ENCODE measurements at regions not wholly inside any gene's neighbourhood (a gene's known extent, or its start where the extent isn't known, plus 50 kb on each side); places are given as distances from the start of the nearest gene placed in this dataset.

- H3K27ac ChIP-seq: no peak overlapping the region
- TF ChIP-seq CTCF (conservative IDR thresholded peaks at IDR 0.05): no peak
- no peak for TF ChIP-seq ZFX (IDR thresholded peaks at IDR 0.05)
Measured at GRCh38 chrX:124960454-124960853, 359.2 kb upstream of the TEX13C start.

GRCh38 chrX:124963717-124964116 is 356.0 kb upstream of the TEX13C start, which contains the start of gene TENM1:
TSS of gene TENM1 (minus strand) at chrX:124963817.
- H3K27ac ChIP-seq: no peak within 1 kb of the TSS
- no peak for TF ChIP-seq CTCF (conservative IDR thresholded peaks at IDR 0.05)
- no peak for TF ChIP-seq ZFX (IDR thresholded peaks at IDR 0.05)

GRCh38 chrX:124975456-124975855 is 344.2 kb upstream of the TEX13C start:
- no peak overlapping the region for H3K27ac ChIP-seq
- no peak for TF ChIP-seq CTCF (conservative IDR thresholded peaks at IDR 0.05)
- TF ChIP-seq ZFX (IDR thresholded peaks at IDR 0.05): no peak

- TF ChIP-seq ZFX (IDR thresholded peaks at IDR 0.05) (no peak), CTCF (conservative IDR thresholded peaks at IDR 0.05) (no peak)
- no peak overlapping the region for H3K27ac ChIP-seq
Measured at GRCh38 chrX:124981420-124981819, 338.3 kb upstream of the TEX13C start.

- no peak overlapping the region for H3K27ac ChIP-seq
- TF ChIP-seq ZFX (IDR thresholded peaks at IDR 0.05): no peak
- no peak for TF ChIP-seq CTCF (conservative IDR thresholded peaks at IDR 0.05)
Measured at GRCh38 chrX:124984140-124984813, 335.4 kb upstream of the TEX13C start.

GRCh38 chrX:124986284-124986683 is 333.4 kb upstream of the TEX13C start:
- H3K27ac ChIP-seq: no peak overlapping the region
- TF ChIP-seq CTCF (conservative IDR thresholded peaks at IDR 0.05) (no peak), ZFX (IDR thresholded peaks at IDR 0.05) (no peak)

GRCh38 chrX:124993735-124994134 is 325.9 kb upstream of the TEX13C start:
- TF ChIP-seq ZFX (IDR thresholded peaks at IDR 0.05) (no peak), CTCF (conservative IDR thresholded peaks at IDR 0.05) (no peak)
- H3K27ac ChIP-seq: no peak overlapping the region
